Fibroblast of upper back skin (primary cell): ENCODE measurements at regions not wholly inside any gene's neighbourhood (a gene's known extent, or its start where the extent isn't known, plus 50 kb on each side); places are given as distances from the start of the nearest gene placed in this dataset.

Experiments
- DNase-seq: peaks from one replicate; pipeline ENCODE4 v3.0.0-alpha.2; 2013

DNA sequence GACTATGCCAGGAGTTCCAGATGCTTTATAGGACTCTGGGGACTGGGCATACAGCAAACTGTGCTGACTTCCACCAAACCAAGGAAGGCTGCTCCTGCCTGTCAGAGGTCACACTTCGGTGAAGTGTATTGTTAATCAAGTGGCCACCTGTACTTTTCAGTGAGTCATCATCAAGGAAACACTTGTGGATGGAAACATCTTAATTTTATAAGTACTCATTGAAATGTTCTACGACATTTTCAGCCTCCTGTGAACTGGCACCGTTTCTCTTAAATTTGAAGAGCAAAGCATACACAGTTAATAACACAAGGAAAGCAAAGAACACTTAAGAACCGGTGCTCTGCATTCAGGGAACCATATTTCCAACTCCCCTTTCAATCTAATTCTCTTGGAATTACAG is 801.7 kb upstream of the DPPA4 start:
- no peak for DNase-seq

DNA sequence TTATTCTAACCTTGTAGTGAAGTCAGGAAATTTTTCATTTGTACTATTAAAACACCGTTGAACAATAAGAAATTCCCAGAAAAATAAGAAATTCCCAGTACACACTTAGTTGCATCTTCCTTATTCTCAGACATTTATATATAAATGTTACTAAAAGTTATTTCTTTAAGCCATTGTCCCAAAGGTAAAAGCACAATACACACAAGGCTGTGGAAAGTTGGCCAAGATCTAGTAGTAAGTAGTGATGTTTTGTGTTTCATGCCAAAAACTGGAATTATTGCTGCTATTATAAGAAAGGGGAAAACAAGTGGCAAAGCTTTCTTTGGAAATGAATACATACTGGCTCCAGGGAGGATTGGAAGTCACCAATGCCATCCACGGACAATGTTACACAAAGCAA is 802.5 kb upstream of the DPPA4 start:
- DNase-seq: no peak

DNA sequence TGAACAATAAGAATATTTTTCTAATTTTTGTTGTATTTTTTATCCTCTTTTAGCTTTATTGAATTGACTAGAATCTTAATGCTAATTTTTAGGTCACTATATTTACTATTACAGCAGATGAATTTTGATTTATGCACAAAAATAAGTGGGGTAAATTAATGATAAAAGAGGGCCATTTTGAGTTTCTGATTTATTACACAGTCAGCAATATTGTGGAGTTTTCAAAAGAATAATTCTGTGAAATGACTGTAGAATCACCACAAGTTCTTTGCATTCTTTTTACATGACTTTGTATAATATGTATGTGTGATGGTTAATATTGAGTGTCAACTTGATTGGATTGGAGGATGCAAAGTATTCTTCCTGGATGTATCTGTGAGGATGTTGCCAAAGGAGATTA is 812.4 kb upstream of the DPPA4 start:
- peak; percentile 24 for DNase-seq

DNA sequence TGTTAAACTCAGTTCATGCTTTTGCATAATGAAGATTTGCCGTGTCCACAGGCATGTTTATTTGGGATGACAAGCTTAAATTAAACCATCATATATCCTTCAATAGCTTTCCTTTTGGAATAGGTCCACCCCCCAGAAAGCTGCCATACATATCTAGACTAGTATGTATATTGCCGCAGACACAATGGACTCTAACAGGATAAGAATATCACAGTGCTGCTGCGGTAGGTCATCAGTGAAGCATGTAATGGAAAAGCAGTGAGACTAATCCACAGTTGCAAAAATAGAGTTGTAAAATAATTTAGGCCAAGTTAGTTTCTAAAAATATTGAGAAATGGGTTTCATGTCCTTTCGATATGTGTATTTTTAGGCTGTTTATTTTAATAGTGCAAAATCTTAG is 819.9 kb upstream of the DPPA4 start:
- no peak for DNase-seq

DNA sequence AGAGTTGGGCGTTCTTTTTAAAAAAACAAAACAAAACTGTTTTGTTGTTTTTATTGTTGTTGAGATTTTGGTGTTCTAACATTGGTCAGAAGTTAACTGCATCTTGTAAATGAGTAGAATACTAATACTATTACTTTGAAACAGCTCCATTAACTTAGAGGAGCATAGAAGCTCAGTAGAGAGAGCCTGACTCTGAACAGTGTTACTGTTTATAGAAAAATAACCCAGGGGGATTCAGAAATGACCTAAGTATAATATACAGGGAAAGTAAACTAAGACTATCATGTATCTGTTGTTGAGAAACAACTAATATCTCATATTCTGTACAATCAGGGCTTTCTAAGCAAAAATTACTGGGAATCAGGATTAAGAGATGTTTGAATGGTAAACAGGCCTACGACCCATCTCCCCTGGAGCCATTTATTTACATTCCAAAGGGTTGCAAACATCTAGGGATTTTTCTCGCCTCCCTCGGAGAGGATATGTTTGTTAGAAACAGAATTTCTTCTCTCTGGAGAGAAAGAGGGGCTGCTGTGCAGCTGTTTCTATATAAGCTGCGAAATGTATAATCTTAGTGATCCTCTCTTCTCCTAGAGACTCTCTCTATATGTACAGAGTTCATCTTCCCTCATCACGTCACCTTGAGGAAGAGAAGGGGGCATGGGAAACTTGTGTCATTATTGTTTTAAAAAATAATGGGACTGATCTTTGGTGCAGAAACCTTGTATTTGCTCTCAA is 827.5 kb upstream of the DPPA4 start:
- DNase-seq: no peak

DNA sequence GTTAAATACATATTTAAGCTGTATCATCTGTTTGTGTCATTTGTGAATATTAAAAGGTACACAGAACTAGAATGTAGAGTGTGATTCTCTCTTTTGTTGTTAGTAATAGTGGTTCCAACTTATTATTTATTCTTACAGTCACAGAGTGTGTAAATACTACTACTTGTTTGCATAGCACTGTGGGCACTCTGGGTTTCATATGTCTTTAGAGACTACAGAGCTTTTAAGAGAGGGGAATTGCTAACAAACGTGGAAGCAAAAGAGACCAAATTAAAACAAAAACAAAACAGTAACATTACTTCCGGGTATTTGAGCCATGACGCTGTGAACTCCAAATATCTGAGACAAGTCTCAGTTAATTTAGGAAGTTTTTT is 828.0 kb upstream of the DPPA4 start:
- DNase-seq: no peak

DNA sequence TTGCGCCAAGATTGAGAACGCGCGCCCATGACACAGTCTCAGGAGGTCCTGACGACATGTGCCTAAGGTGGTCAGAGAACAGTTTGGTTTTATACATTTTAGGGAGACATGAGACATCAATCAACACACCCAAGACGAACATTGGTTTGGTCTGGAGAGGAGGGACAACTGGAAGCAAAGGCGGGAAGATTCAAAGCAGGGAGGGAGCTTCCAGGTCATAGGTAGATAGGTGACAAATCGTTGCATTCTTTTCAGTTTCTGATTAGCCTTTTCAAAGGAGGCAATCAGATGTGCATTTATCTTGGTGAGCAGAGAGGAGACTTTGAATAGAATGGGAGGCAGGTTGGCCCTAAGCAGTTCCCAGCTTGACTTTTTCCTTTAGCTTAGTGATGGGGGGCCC is 828.4 kb upstream of the DPPA4 start:
- no peak for DNase-seq

DNA sequence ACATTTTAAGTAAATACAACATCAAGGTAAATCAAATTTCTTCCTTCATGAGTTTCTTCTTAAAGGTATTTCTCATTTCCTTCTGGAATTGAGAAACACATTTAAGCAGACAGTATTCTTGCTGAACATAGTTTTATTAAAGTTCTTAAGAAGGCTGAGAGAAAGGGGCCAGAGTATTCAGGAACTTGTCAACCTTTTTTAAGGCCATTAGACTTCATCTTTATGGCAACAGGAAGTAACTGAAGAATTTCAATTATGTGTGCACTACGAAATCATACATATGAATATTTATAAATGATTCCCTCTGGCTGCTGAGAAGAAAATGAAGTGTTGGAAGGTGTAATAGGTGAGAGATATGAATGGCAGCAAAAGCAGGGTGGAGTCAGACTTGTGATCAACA is 829.4 kb upstream of the DPPA4 start:
- no peak for DNase-seq

DNA sequence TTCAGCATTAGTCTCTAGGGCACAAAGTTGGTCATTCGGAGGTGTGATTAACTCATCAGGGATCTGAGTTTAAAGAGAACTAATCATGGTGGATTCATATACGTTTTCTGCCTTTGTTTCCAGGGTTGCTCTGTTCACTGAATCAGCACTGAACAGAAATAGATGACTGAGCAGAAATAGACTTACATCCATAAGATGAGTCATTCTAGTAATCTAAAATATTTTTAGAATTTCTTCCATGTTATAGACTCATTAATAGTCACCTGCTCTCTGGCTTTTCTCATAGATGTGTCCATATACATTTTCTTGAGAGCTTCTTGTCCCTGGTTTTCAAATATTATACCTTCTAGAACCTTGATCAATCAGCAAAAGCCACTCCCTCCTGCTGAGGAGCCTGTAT is 837.6 kb upstream of the DPPA4 start:
- peak; percentile 40 for DNase-seq

DNA sequence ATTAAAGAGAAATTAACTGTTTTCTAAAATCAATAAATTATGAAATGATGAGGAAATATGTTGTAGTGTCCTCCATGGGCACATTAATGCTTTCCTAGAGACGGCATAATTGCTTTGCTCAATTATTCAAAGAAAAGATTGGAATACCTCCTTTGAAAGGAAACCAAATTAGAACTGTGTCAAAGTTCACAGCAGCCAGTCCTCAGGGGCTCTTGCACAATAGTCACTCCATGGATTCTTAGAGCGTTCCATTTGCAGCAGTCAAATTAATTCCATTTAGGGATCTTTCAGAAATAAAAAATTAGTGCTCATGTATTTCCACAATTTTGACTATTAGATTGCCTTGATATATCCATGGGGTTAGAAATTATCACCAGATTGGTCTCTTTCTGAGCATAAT is 841.6 kb upstream of the DPPA4 start:
- DNase-seq: no peak

DNA sequence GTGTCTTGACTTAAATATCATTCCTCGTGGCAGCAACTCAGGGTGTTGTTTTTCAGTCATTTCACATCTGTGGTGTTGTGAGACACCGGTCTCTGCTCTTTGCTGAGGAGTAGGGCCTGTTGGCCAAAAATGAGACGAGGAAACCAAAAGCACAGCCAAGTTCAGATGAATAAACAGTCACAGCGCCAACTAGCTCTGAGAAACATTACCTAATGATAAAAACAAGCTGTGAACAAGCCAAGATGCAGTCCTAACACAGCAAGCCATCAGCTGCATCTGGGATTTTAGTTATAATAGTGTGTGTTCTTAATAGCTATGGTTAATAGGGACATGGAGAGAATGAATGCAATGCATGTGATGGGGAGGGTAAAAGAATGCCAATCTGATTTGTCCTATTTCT is 843.4 kb upstream of the DPPA4 start:
- peak; percentile 5 for DNase-seq

DNA sequence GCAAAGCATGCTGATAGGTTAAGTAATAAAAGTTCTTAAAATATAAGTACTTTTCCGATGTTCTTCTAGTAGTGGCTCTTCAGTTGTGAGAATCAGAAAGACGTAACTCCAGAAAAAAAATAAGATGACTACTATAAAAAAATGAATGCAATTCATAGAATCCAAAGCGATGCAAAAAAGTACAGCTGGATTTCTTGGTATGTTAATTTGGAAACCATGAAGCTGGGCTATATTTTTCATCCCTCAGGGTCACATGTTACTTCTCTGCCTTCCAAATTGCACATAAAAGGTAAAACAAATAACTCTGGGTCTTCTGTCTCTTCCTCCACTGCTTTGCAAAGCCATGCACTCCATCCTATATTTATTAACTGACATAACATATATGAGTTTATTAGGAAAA is 843.9 kb upstream of the DPPA4 start:
- DNase-seq: no peak

DNA sequence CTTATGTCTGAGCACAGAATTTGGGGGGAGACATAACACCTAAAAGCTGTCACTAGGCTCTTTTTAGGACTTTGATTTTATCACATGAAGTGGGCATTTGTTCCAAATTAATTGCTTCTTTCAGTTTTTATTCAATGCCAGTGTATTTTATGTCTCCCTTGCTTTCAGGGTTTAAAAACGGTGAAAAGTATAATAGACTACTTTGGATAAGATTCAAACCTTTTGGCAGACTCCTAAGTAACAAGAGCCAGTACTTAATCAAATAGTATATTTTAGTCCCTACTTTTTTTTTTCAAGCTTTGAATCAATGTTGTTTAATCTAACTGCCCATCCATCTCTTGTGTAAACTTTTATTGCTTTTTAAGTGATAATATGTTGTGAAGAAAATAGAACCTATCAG is 847.2 kb upstream of the DPPA4 start:
- no peak for DNase-seq

DNA sequence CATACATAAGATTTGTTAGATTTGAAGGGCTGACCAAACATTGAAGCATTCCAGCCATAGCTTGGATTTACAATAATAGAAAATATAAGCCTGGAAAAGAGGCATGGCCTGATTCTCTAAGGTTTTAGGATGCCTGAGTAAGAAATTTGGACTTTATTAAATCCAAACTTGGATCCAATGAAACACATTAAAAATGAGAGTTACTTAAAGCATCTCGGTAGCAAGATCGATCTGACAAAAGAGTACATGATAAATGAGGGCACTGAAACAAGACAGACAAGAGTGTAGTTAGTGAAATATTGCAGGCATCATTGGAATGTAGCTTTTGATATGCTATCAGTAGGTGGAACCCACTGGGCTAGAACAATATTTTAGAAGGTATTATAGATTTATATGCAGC is 855.7 kb upstream of the DPPA4 start:
- DNase-seq: no peak

DNA sequence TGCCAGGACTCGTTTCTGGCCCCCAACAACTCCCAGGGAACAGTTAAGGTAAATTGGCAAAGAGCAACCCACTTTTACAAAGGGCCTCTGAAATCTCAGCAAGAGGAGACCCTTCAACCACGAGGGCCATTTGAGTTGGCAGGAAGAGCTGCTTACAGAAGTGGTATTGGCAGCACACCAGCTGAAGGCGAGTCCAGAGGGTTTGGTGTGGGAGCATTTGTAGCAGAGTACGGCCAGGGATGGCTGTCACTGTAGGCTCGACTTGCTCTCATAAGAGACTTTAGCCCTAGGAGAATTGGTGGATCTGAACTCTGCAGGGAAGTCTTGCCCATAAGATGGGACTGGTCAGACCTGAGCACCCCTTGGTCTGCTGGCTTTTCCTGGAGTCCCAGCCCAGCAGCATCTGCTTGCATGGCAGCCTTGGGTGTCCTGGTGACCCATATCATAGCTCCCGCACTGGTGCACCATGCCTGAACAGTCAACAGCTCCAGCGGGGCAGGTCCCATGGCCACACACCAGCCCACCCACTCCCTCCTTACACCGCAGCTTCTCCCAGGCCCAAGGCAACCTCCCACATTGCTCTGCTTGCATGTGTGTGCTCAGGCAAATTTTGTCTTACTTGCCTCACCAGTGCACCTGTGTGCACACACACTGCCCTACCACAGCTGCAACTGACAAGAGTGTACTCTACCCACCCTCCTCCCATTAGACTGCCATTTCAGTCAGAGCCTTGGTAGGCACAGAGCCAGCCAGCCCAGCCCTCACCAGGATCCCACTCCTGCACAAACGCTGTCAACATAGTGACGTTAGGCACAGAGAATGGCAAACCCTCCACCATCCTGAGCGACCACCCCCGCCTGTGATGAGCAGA is 861.6 kb upstream of the DPPA4 start:
- no peak for DNase-seq

DNA sequence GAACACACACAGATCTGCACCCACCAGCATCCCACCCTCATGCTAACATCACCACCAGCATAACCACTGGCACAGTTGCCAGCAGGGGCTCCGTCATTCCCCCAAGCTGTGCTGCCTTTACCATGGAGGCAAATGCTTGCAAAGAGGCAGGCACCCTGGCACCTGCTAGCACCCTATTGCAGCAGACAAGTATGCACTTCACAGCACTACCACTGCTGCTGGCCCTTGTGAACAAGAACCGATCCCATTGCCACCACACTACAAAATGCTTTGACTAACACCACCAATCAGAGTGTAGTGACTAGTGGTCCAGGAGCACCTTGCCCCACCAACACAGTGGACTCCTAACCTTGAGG is 862.2 kb upstream of the DPPA4 start:
- no peak for DNase-seq

DNA sequence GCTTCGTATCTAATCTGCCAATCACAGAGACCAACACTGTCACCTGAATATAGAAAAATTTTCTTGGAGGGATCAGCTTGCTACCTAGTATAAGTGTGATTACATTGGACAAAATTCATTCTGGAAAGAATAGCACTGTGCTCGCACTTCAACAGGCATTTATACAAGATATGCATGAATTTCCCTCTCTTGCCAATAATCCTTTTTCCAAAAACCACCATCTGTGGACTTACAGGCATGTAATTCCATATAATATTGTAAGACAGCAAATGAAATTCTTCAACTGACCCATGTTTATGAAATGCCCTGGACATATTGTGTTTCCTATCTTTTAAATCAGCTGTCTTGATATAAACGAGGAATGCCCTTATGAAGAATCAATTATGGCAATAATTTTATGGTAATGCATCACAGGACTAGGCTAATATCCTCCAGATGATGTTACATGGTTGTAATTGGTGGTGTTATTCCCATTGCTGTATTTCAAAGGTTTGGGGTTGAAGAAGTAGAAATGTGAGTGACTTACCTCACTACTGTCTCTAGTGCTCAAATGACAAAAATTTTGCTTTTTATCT is 861.4 kb upstream of the NECTIN3 start:
- DNase-seq: no peak

DNA sequence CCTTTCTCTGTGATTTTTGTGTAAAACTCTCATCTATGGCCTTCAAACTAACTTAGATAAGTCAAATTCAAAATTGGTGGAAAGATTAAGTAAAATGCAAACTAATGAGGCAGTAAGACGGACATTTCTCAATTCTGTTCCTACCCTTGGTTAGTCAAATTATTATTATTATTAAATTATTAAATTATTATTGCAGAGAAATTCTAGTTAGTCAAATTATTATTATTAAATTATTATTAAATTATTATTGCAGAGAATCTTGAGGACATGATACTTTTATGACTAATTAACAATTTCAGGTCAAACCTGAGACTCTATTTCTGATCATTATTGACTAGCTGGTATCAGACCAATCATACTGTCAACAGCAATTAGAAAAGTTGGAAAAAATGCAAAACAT is 845.0 kb upstream of the NECTIN3 start:
- DNase-seq: no peak

DNA sequence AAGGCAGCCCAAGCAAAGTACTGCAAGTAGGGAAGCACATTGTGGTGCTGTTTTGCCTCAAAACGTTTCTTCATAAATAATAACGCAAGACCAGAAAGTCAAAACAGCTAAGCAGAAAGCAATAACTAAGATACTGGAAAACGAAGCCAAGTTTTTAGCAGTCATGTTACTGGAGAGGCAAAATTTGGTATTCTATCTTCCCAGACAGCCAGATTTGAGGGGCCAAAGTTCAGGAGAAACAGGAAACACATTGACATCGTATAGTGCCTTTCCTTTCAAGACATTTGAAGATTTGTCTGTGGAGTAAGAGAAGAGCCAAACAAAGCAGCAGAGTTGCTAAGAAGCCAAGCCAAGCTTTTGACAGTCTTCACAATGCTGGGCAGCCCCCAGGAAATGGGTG is 843.6 kb upstream of the NECTIN3 start:
- no peak for DNase-seq

DNA sequence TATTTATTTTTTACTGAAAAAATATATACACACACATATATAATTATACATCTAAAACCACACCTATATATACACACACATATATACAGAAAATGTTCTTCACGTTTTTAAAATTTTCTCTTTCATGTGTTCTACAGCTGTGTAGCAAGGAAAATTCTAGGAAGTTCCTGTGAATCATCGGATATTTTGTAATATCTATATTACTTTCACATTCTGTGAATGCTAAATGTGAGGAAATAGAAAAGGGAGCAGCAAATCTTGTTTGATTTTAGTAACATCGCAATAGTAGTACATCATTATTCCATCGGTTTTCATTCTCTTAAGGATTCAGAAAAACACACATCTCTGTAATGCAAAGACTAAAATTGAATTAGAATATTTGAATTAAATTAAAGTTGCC is 836.8 kb upstream of the NECTIN3 start:
- DNase-seq: peak; percentile 27

DNA sequence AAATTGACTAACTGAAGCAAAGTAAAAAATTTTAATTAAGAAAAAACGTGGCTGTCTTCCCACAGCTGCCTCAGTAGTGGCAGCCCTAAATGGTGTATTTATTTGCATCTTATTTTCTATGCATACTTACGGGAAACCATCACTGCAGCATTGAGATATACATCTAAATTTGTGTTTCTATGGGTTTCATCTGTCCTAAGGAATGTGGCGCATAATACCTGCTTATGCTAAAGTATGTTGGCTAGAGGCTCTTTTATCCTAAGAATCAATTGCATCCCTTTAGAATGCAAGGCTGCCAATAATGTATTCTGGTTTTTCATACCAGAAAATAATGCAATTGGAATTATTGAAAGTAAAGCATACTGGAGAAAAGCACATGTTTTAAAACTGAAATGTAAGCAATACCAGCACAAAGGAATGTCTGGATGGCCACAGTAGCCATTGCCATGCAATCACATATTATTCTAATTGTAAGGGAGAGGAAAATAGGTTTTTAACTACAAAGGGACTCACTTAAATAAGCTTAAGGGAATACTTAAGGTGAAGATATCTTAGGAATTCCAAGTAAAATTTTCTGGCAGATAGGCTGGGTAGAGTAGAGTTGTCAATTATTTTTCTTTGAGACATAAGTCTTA is 834.5 kb upstream of the NECTIN3 start:
- peak; percentile 36 for DNase-seq

DNA sequence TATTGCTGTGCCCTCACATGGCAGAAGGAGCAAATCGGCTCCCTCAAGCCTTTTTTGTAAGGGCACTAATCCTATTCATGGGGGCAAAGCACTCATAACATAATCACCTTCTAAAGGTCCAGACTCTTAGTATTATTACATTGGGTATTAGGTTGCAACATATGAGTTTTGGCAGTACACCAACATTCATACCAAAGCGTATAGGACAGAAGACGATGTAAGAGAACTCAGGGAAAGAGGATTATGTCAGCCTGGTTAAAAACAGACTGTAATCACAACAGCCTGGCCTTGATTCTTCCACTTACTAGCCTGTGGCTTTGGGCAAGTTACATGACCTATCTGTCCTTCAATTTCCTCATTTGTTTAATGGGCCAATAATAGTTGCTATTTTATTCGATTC is 828.5 kb upstream of the NECTIN3 start:
- peak; percentile 61 for DNase-seq

DNA sequence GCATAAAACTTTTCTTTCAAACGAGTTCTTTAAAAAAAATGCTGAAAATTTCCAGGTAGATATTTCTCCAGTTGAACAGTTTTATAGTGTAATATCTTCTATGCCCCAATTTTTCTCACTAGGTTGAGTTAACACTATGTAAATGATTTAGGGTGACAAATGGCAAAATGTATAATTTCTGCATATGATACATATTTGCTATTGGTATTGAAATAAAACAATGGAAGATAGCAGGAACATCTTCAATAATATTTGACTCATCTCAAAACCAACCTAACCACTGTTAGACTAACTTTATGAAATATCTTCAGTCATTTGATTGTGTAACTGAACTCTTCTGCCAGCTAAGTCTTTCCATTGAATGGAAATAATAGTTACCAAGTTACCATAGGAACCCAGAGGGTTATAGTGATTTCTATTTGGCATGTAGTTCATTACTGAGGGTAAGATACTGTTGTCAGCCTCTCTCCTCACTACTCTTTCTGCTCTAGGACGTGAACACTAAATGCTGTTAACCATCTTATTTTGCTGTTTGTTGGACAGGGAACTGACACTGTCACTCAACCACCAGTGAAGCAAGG is 824.7 kb upstream of the NECTIN3 start:
- DNase-seq: no peak

DNA sequence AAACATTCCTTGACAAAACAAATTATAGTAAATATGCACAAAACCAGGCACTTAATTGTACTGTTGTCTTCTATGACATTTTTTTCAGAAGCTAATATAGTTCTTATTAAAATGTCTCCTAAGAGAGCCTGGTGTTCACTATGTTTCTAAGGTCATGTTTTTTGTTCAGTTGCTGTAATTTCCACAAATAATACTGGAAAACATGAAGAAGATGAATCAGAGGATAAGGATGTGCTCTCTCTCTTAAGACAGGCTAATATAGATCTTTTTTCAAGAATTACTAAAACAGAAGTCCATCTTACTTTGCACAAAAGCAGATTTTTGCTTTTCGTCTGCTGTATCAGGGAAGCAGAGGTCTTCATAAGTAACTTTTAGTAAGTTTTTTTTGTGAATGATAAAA is 823.0 kb upstream of the NECTIN3 start:
- DNase-seq: no peak
